ENCODE measurements at regions not wholly inside any gene's neighbourhood (a gene's known extent, or its start where the extent isn't known, plus 50 kb on each side); places are given as distances from the start of the nearest gene placed in this dataset.
"Not testable (repeated sequence)": the region's sequence is repeated elsewhere in the genome, so short reads cannot be mapped to it uniquely, and the experiment has no call there.

DNA sequence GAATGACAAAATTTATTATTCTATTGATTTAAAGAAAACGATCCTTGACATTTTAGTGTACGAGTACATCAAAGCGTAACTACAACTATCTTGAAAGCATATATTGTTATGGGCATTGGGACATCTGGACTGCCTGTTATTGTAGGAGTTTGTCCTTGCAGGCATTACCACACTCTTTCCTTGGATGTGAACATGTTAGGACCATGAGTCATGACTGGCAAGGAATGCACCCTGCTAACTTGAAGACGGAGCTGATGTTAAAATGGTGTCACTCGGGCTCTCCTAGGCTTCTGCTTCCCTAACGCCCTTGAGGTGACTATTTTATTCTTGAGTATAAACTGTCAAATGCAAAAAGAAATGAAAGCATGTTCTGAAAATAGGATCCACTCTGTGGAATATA lies 308.7 kb upstream of the ANKRD20A1 start:
- TF ChIP-seq CTCF, POLR2A (IDR thresholded peaks at IDR 0.05): not testable (repeated sequence)

Data from uterus (tissue), 2 donors.